ENCODE measurements at regions not wholly inside any gene's neighbourhood (a gene's known extent, or its start where the extent isn't known, plus 50 kb on each side); places are given as distances from the start of the nearest gene placed in this dataset.

DNA sequence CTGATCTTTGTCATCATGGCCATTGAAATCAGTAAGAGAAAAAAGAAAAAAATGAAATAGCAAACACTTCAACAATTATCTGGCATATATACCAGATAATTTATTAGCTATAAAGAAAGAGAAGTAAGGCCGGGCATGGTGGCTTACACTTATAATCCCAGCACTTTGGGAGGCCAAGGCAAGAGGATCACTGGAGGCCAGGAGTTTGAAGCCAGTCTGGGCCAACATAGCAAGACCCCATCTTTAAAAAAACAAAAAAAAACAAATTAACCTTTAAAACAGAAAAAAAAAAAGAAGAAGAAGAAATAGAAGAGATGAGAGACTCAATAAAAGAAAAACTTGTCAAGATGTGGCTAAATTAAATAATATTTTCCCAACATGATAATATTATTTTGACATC is 61.6 kb upstream of the TGIF1 start:
- no peak for TF ChIP-seq CTCF (IDR thresholded peaks at IDR 0.05)
- no peak for TF ChIP-seq POLR2AphosphoS5 (IDR thresholded peaks at IDR 0.05; ENCODE audit: insufficient read depth in 1 of 2, low read depth in 1 of 2)

Data from vagina (tissue), 2 donors.